Upper lobe of right lung (tissue), 1 donor: ENCODE measurements at regions not wholly inside any gene's neighbourhood (a gene's known extent, or its start where the extent isn't known, plus 50 kb on each side); places are given as distances from the start of the nearest gene placed in this dataset.

ENCODE experiments used
- ATAC-seq: fragments of 200-7000 bp; cut with Tn5 transposase; one replicate; pipeline ENCODE4 v1.9.1; 2020; ENCODE audit warnings: mild to moderate bottlenecking, moderate library complexity
- DNase-seq: peaks from one replicate; pipeline ENCODE4 v3.0.0-alpha.2; 2020
- H3K27ac ChIP-seq: fragments of 200-600 bp; one replicate; pipeline ENCODE4 v1.8.0; 2022
- H3K27me3 ChIP-seq: fragments of 200-600 bp; one replicate; pipeline ENCODE4 v1.8.0; 2022; ENCODE audit warnings: mild to moderate bottlenecking
- H3K36me3 ChIP-seq: fragments of 200-600 bp; one replicate; pipeline ENCODE4 v1.8.0; 2022
- H3K4me1 ChIP-seq: fragments of 200-600 bp; one replicate; pipeline ENCODE4 v1.8.0; 2022
- H3K4me3 ChIP-seq: fragments of 200-600 bp; one replicate; pipeline ENCODE4 v1.8.0; 2022; ENCODE audit warnings: mild to moderate bottlenecking
- H3K9me3 ChIP-seq: fragments of 200-600 bp; one replicate; pipeline ENCODE4 v1.8.0; 2022
- CTCF ChIP-seq: fragments of 200-600 bp; IDR thresholded peaks from one replicate; pipeline ENCODE4 v1.8.0; 2022; ENCODE audit warnings: antibody characterized with exemption
- intact Hi-C: fragments of 100-400 bp; cut with DNase I; formaldehyde crosslinking; loops from one replicate; pipeline ENCODE4 v1.11.0; 2022
- donor health status: DM: no; HTN: yes; CAD: no; lungs with severe emphysema.

DNA sequence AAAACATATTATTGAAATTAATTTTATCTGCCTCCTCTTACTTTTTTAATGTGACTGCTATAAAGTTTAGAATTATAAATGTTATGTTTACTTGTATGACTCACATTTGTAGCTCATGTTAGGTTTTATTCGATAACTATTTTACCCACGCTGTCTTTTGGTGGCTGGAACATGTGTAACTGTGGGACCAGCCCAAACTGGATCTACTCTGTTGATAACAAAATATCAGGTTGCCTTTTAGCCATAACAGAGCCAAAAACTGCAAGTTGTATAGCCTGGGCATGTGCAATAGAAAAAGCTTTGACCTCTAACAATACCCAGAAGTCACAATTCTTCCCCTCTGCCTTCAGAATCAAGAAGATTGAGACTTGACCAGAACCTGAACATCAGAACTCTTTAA lies 356.5 kb downstream of the PRELID2 start:
- ATAC-seq (no peak), DNase-seq (no peak)
- Histone ChIP-seq H3K9me3 (no peaks in the 10 kb centered on the region), H3K27ac (no peak overlapping the region), H3K4me3 (no peak overlapping the region), H3K36me3 (no peaks in the 10 kb centered on the region), H3K27me3 (no peaks in the 10 kb centered on the region), H3K4me1 (no peaks in the 10 kb centered on the region)
- TF ChIP-seq CTCF, result no peak
- intact Hi-C loops, result no loop called here

DNA sequence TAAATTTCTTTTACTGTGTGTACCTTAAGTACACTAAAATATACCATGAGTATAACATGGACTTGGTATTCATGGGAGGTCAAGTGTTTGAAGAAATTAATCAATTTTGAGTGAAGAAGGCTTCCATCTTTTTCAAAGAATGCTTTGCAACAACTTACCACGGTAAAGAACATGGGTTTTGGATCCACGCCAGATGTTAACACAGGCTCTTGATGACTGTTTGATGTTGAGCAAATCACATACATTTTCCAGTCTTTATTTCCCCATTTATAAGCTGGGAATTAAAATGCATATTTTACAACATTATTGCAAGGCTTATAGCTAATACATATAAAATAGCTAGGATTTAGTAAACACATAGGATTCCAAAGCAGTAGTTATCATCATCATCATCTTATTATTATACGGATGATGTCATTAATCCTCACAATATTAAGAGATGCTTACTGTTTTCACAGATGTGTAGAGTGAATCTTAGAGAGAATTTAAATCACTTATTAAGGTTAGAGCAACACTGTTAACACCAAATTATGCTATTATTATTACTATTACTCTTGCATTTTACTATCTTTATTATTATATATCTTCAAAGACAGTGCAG lies 362.0 kb downstream of the PRELID2 start:
- TF ChIP-seq CTCF, result no peak
- Histone ChIP-seq H3K4me1 (no peaks in the 10 kb centered on the region), H3K9me3 (no peaks in the 10 kb centered on the region), H3K27ac (no peak overlapping the region), H3K27me3 (no peaks in the 10 kb centered on the region), H3K36me3 (no peaks in the 10 kb centered on the region), H3K4me3 (no peak overlapping the region)
- no peak for ATAC-seq
- intact Hi-C loops, result no loop called here
- no peak for DNase-seq

- no peaks in the 10 kb centered on the region for H3K9me3 ChIP-seq
- TF ChIP-seq CTCF, result no peak
- no peak overlapping the region for H3K27ac ChIP-seq
- ATAC-seq (no peak), DNase-seq (no peak)
- intact Hi-C loops, result no loop called here
- no peaks in the 10 kb centered on the region for H3K36me3 ChIP-seq
- H3K4me3 ChIP-seq, result no peak overlapping the region
- no peaks in the 10 kb centered on the region for H3K4me1 ChIP-seq
- no peaks in the 10 kb centered on the region for H3K27me3 ChIP-seq
Observed at GRCh38 chr5:145471831-145472612, 363.1 kb downstream of the PRELID2 start.

DNA sequence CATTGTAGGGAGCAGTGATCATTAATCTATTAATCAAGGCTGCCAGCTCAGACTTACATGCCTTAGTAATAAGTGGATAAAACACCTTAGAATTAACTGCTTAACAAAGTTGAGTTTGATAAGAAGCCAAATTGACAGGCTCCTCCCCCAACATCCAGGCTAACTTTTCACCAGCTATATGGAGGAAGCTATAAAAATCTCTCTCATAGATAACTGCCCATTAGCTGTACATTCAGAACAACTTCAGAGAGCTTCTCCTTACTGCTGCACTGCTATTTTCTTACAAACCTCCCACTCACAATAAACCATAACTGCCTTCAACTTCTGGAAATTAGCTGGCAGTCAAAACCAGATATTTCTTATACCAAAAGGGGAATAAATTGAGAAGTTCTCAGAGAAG lies 364.1 kb downstream of the PRELID2 start:
- no peak overlapping the region for H3K27ac ChIP-seq
- DNase-seq, result no peak
- ATAC-seq, result no peak
- no peaks in the 10 kb centered on the region for H3K9me3 ChIP-seq
- no peaks in the 10 kb centered on the region for H3K36me3 ChIP-seq
- H3K4me3 ChIP-seq, result no peak overlapping the region
- no peak for TF ChIP-seq CTCF
- H3K4me1 ChIP-seq, result no peaks in the 10 kb centered on the region
- H3K27me3 ChIP-seq, result no peaks in the 10 kb centered on the region
- intact Hi-C loops, result no loop called here

DNA sequence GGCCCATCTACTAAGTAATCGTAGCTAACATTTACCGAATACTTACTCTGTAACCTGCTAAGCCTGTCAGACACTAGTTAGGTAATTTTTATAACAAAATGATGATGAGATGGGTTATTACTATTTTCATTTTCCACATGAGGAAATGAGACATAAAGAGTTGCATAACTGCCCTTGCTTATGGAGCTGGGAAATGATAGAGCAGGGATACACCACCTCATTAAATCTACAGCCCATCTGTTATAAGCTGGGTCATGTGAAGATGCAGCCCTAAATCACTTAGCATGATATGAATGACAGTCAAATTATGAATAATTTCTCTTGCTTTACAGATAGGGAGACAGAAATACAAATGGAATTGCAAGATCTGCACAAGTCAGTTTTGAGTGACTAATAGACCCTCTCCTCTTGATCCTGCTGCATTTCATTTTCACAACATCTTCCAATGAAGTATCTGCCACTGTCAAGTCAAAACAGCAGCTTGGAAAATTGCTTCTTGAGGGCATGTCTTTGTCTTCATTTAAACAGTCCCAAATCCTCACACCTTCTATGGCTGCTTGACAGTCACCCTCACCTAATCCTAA lies 364.7 kb downstream of the PRELID2 start:
- Histone ChIP-seq H3K27ac (no peak overlapping the region), H3K27me3 (no peaks in the 10 kb centered on the region), H3K4me3 (no peak overlapping the region), H3K4me1 (no peaks in the 10 kb centered on the region), H3K9me3 (no peaks in the 10 kb centered on the region), H3K36me3 (no peaks in the 10 kb centered on the region)
- intact Hi-C loops, result no loop called here
- DNase-seq (no peak), ATAC-seq (no peak)
- TF ChIP-seq CTCF, result no peak
